ENCODE measurements at regions not wholly inside any gene's neighbourhood (a gene's known extent, or its start where the extent isn't known, plus 50 kb on each side); places are given as distances from the start of the nearest gene placed in this dataset.

DNA sequence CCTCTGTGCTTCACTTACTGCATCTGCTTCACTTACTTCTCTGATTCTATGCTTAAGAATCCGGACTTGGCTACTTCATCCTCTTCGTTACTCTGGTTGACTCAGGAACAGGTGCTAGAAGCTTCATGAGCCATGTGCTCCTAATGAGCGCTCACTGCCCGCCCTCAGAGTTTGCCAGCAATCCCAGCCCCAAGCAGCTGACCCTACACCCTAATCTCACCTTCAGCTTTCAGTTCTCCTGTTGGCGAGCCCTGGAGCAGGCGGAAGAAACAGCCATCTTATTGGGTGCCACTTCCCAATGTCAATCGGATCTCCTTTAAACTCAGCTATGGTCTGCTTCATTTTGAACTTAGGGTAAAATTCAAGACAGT is 61.3 kb downstream of the FOXA2 start:
- TF ChIP-seq, protein P1, sequence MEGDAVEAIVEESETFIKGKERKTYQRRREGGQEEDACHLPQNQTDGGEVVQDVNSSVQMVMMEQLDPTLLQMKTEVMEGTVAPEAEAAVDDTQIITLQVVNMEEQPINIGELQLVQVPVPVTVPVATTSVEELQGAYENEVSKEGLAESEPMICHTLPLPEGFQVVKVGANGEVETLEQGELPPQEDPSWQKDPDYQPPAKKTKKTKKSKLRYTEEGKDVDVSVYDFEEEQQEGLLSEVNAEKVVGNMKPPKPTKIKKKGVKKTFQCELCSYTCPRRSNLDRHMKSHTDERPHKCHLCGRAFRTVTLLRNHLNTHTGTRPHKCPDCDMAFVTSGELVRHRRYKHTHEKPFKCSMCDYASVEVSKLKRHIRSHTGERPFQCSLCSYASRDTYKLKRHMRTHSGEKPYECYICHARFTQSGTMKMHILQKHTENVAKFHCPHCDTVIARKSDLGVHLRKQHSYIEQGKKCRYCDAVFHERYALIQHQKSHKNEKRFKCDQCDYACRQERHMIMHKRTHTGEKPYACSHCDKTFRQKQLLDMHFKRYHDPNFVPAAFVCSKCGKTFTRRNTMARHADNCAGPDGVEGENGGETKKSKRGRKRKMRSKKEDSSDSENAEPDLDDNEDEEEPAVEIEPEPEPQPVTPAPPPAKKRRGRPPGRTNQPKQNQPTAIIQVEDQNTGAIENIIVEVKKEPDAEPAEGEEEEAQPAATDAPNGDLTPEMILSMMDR (IDR thresholded peaks at IDR 0.05): no peak
- no peak for TF ChIP-seq POLR2A (IDR thresholded peaks at IDR 0.05)
